GM12875 (cell line): ENCODE measurements at regions not wholly inside any gene's neighbourhood (a gene's known extent, or its start where the extent isn't known, plus 50 kb on each side); places are given as distances from the start of the nearest gene placed in this dataset.

Source experiments
- H3K4me3 ChIP-seq: one replicate; pipeline ENCODE4 v1.5.1; 2011; ENCODE audit warnings: low read depth, low read length, control low read depth
- TF ChIP-seq, protein P1 (sequence below): IDR thresholded peaks from 2 replicates; pipeline ENCODE4 v1.5.1; 2011; ENCODE audit warnings: low read depth, mild to moderate bottlenecking, control low read depth, inconsistent platforms, low read length, moderate library complexity, borderline replicate concordance; ENCODE audit not compliant: insufficient read depth

DNA sequence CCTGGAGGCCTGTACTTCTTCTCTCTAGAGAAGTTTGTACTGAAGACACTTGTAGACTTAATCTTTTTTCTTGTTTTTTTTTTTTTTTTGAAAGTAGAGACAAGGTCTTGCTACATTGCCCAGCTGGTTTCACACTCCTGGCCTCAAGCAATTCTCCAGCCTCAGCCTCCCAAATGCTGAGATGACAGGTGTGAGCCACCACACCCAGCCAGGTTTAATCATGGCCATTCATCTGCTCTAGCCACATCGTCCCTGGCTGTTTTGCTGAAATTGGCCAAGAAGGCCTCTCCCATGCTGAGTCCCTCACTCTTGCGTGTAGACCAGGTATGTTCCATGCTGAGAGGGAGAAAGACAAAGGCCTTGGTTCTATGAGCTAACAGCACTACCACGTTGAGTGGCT is 176.2 kb downstream of the JCAD start:
- H3K4me3 ChIP-seq = no peak overlapping the region
- TF ChIP-seq, protein P1, sequence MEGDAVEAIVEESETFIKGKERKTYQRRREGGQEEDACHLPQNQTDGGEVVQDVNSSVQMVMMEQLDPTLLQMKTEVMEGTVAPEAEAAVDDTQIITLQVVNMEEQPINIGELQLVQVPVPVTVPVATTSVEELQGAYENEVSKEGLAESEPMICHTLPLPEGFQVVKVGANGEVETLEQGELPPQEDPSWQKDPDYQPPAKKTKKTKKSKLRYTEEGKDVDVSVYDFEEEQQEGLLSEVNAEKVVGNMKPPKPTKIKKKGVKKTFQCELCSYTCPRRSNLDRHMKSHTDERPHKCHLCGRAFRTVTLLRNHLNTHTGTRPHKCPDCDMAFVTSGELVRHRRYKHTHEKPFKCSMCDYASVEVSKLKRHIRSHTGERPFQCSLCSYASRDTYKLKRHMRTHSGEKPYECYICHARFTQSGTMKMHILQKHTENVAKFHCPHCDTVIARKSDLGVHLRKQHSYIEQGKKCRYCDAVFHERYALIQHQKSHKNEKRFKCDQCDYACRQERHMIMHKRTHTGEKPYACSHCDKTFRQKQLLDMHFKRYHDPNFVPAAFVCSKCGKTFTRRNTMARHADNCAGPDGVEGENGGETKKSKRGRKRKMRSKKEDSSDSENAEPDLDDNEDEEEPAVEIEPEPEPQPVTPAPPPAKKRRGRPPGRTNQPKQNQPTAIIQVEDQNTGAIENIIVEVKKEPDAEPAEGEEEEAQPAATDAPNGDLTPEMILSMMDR = no peak

DNA sequence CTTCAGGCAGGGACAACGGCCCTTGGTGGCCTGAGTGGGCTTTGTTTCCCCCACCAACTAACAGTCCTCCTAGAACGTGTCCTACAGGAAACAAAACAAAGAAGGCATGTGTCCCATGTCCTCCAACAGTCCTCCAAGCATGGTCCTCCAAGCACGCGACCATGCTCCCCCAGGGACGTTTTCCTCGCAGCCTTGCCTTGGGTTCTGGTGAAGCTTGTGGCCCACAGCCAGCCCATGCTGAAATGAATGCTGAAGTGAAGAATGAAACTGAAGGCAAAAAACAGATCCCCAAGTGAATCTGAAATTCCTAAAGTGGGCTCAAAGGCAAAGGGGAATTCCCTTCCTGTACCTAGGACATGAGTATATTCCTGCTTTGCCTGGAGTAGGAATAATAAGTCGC is 176.6 kb downstream of the JCAD start:
- no peak overlapping the region for H3K4me3 ChIP-seq
- TF ChIP-seq, protein P1 = no peak

DNA sequence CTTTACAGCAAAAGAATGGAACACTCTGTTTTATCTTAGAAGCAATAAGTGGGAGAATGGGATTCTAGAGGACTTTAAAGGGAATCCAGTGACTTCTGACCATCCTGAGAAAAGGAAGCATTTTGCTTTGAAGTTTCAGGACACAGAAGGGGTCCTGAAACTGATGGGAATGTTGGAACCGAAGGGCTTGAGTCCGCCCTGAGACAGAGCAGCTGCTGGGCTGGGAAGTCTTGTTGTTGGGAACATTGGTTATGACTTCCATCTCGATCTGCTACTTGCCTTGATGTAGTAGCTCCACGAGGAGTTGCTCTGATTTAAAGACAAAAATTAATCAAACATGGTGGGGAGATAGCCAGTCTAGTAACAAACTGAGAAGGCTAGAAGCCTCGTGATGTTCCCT is 177.6 kb downstream of the JCAD start:
- H3K4me3 ChIP-seq = no peak overlapping the region
- TF ChIP-seq, protein P1 = no peak

DNA sequence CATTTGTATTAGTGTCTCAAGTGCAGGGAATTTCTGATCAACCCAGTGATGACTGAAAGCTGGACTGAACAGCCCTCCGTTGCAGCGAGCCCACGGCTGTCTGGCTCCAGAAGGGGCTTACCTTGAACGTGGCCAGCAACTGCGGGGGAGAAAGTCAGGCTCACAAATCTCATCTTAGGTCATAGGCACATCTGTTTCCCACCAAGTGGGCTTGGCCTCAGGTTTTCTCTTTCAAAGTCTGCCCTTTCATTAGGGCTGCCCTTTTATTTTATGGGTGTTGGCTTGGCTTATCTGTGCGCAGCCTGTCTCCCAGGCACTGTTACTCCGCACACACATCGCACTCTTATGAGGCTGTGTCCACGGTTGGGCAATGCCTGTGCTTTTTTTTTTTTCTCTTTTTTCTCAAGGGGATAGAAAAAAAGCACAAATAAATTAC is 178.0 kb downstream of the JCAD start:
- no peak overlapping the region for H3K4me3 ChIP-seq
- TF ChIP-seq, protein P1 = no peak

DNA sequence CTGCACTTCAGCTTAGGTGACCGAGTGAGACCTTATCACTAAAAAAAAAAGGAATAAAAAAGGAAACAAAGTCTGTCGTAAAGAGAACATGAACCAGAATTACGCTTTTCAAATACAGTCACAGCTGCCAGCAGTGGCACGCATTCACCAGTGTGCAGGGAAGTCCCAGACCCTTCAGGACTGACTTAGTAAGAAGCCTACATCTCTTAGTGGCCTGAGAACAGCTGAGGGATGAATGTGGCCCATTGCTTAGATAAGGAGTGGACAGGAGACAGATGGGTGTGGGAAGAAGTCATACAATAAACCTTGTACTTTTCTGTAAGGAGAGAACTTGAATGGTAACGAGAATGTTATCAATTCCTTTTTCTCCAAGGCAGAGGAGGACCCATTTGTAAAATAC is 178.5 kb downstream of the JCAD start:
- TF ChIP-seq, protein P1 = no peak
- no peak overlapping the region for H3K4me3 ChIP-seq

DNA sequence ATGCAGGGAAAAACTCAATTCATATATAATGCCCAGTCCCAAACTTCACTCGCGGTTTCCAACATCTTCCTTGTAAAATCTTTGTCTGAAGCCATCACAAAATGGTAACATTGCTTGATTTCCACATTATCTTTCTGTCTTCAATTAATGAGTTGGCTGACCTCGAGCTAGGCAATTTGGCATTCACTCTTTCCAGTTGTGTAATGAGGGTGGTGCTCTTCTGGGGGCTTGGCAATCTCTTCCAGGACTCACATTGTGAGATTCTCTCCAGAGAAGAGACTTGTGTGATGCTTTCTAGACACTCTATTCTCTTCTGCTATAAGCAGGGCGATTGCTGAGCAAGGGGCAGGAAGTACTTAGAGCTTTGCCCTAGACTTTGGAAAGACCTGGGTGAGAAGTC is 179.5 kb downstream of the JCAD start:
- H3K4me3 ChIP-seq = no peak overlapping the region
- TF ChIP-seq, protein P1 = no peak

DNA sequence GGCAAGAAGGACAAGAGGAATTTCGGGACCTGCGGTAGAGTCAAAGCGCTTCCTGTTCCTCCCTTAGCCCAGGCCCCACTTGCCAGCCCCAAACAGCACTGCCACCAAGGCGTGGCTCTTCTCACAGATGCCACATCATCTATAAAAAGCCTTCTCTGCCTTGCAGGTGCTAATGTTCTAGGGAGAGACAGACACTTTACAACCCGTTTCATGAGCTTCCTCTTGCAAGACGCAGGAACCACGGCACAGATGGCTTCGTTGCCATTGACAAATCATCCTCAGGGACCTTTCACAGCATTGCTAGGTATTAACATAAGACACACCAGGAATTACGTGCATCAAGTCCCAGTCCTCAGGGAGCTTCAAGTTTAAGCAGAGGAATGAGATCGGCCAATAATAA is 180.9 kb downstream of the JCAD start:
- H3K4me3 ChIP-seq = no peak overlapping the region
- TF ChIP-seq, protein P1 = no peak
